ENCODE measurements at regions not wholly inside any gene's neighbourhood (a gene's known extent, or its start where the extent isn't known, plus 50 kb on each side); places are given as distances from the start of the nearest gene placed in this dataset.

GRCh38 chr18:37689841-37690240, 124.2 kb upstream of the CELF4 start:
- Histone ChIP-seq H3K36me3 (no peaks in the 10 kb centered on the region), H3K9me3 (no peaks in the 10 kb centered on the region), H3K27ac (no peak overlapping the region), H3K27me3 (replicated peaks; ENCODE audit: insufficient read depth) (no peaks in the 10 kb centered on the region), H3K4me1 (ENCODE audit: control insufficient read depth in 1 of 2, low read depth in 2 of 2) (no peaks in the 10 kb centered on the region), H3K4me3 (no peak overlapping the region)
- ATAC-seq (ENCODE audit: insufficient number of reproducible peaks, low FRiP score, low read depth): no peak
- TF ChIP-seq CTCF (IDR thresholded peaks at IDR 0.05): no peak
- DNase-seq (ENCODE audit: low spot score): no peak

GRCh38 chr18:37684590-37684989, 119.0 kb upstream of the CELF4 start:
- Histone ChIP-seq H3K36me3 (no peaks in the 10 kb centered on the region), H3K9me3 (no peaks in the 10 kb centered on the region), H3K4me3 (no peak overlapping the region), H3K27ac (no peak overlapping the region), H3K27me3 (replicated peaks; ENCODE audit: insufficient read depth) (no peaks in the 10 kb centered on the region), H3K4me1 (ENCODE audit: control insufficient read depth in 1 of 2, low read depth in 2 of 2) (no peaks in the 10 kb centered on the region)
- DNase-seq (ENCODE audit: low spot score): no peak
- ATAC-seq (ENCODE audit: insufficient number of reproducible peaks, low FRiP score, low read depth): no peak
- TF ChIP-seq CTCF (IDR thresholded peaks at IDR 0.05): no peak

DNA sequence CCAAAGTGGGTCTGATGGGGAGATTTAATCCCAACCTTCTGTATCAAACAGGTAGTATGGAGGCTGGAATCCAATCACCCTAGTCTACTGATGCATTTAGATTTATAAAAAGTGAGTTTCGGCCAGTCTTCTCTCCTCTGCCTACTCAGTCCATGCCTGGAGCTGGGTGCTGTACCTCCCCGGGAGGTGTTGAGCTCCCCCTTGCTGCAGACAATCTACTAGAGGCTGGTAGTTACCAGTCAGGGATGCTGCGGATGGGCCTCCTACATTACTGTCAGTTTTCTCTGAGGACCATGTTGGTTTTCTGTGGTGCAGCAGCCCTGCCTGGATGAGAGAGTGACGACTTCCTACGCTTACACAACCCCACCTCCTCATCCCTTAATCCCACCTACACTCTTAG, 118.6 kb upstream of the CELF4 start:
- Histone ChIP-seq H3K27me3 (replicated peaks; ENCODE audit: insufficient read depth) (no peaks in the 10 kb centered on the region), H3K36me3 (no peaks in the 10 kb centered on the region), H3K4me3 (no peak overlapping the region), H3K27ac (no peak overlapping the region), H3K9me3 (no peaks in the 10 kb centered on the region), H3K4me1 (ENCODE audit: control insufficient read depth in 1 of 2, low read depth in 2 of 2) (no peaks in the 10 kb centered on the region)
- DNase-seq (ENCODE audit: low spot score): no peak
- TF ChIP-seq CTCF (IDR thresholded peaks at IDR 0.05): no peak
- no peak for ATAC-seq (ENCODE audit: insufficient number of reproducible peaks, low FRiP score, low read depth)

DNA sequence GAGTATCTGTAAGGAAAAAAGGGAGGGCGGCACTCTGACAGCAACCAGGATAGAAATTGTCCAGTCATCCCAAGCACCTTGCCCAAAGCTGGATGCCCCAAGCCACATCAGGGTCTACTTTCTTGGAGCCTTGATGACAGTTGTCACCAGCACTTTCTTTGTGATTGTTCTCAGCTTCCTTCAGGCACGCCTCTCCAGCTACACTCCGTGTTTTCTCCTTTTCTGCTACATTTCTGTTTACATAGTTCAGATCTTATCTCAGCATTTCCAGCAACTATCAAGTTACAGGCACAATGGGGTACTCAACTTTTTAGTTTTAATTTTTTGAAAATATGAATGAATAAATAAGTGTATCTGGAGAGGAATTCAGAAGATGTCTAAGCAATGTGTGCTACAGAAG, 115.3 kb upstream of the CELF4 start:
- ATAC-seq (ENCODE audit: insufficient number of reproducible peaks, low FRiP score, low read depth): no peak
- no peak overlapping the region for H3K27ac ChIP-seq
- TF ChIP-seq CTCF (IDR thresholded peaks at IDR 0.05): no peak

DNA sequence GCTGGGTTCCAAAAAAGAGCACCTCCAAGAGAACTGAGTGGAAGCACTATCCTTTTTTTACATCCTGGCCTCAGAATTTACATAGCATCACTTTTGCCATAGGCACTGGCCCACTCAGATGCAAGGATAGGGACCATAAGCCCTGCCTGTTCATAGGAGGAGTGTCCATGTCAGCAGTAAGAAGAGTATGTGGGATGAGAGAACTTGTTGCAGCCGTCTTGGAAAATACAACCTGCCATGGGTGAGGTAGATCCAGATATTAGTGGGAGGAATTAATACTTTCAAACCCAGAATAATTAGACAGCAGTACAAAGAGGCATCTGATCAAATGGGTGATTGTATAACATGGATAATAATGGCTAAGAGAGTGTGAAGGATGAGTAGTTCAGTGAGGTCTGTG, 110.7 kb upstream of the CELF4 start:
- no peaks in the 10 kb centered on the region for H3K27me3 ChIP-seq (replicated peaks; ENCODE audit: insufficient read depth)
- H3K36me3 ChIP-seq: no peaks in the 10 kb centered on the region
- H3K4me3 ChIP-seq: no peak overlapping the region
- DNase-seq (ENCODE audit: low spot score) (no peak), ATAC-seq (ENCODE audit: insufficient number of reproducible peaks, low FRiP score, low read depth) (no peak)
- no peak for TF ChIP-seq CTCF (IDR thresholded peaks at IDR 0.05)
- H3K4me1 ChIP-seq (ENCODE audit: control insufficient read depth in 1 of 2, low read depth in 2 of 2): no peaks in the 10 kb centered on the region
- no peaks in the 10 kb centered on the region for H3K9me3 ChIP-seq
- H3K27ac ChIP-seq: no peak overlapping the region

More for the DNA sequence above, 115.3 kb upstream of the CELF4 start:
- no peak for DNase-seq (ENCODE audit: low spot score)
- H3K4me1 ChIP-seq (ENCODE audit: control insufficient read depth in 1 of 2, low read depth in 2 of 2): no peaks in the 10 kb centered on the region
- H3K9me3 ChIP-seq: no peaks in the 10 kb centered on the region
- no peaks in the 10 kb centered on the region for H3K36me3 ChIP-seq
- no peaks in the 10 kb centered on the region for H3K27me3 ChIP-seq (replicated peaks; ENCODE audit: insufficient read depth)
- H3K4me3 ChIP-seq: no peak overlapping the region
